Sigmoid colon (tissue), 6 donors: ENCODE measurements at regions not wholly inside any gene's neighbourhood (a gene's known extent, or its start where the extent isn't known, plus 50 kb on each side); places are given as distances from the start of the nearest gene placed in this dataset.

Experiments used
- DNase-seq: peaks from one replicate; pipeline ENCODE4 v3.0.0-alpha.2; 2019
- H3K27ac ChIP-seq, 4 donors: fragments of 200-600 bp; sonication (generic); one replicate each; pipeline ENCODE4 v1.5.1; 2016 to 2019; ENCODE audit warnings: mild to moderate bottlenecking in 1 of 4
- H3K27me3 ChIP-seq, 3 donors: fragments of 200-600 bp; sonication (generic); one replicate each; pipeline ENCODE4 v1.5.1; 2019; ENCODE audit warnings: mild to moderate bottlenecking in 1 of 3
- H3K36me3 ChIP-seq, 4 donors: fragments of 200-600 bp; sonication (generic); one replicate each; pipeline ENCODE4 v1.5.1; 2016 to 2019
- H3K4me1 ChIP-seq, 4 donors: fragments of 200-600 bp; sonication (generic); one replicate each; pipeline ENCODE4 v1.5.1; 2017 to 2019
- H3K4me3 ChIP-seq, 4 donors: fragments of 200-600 bp; sonication (generic); one replicate each; pipeline ENCODE4 v1.5.1; 2017 to 2019; ENCODE audit warnings: mild to moderate bottlenecking in 2 of 4, moderate library complexity in 1 of 4
- H3K9me3 ChIP-seq, 4 donors: fragments of 200-600 bp in 3 of 4; sonication (generic) in 3 of 4; one replicate each; pipeline versions ENCODE4 v1.5.1 to v1.6.1; 2013 to 2019
- CTCF ChIP-seq, 4 experiments: fragments of 450-650 bp in 3 of 4; fragments of 200-600 bp in 1 of 4; IDR thresholded peaks; one replicate each; pipeline ENCODE4 v1.5.1; 2016 to 2019; ENCODE audit warnings: antibody characterized with exemption in 4 of 4, mild to moderate bottlenecking in 3 of 4, moderate library complexity in 2 of 4
- EP300 ChIP-seq, 4 donors: sonication (generic); formaldehyde crosslinking; IDR thresholded peaks; one replicate each; pipeline ENCODE4 v1.6.1; 2017; ENCODE audit warnings: antibody characterized with exemption in 4 of 4
- POLR2A ChIP-seq, 2 donors: fragments of 450-650 bp; IDR thresholded peaks; one replicate each; pipeline ENCODE4 v1.6.1; 2016; ENCODE audit warnings: antibody characterized with exemption in 2 of 2, mild to moderate bottlenecking in 2 of 2, moderate library complexity in 2 of 2
- POLR2AphosphoS5 ChIP-seq, 4 donors: sonication (generic); formaldehyde crosslinking; IDR thresholded peaks; one replicate each; pipeline ENCODE4 v1.6.1; 2017; ENCODE audit warnings: antibody characterized with exemption in 4 of 4
- WGBS, 2 donors: extraction: QIAGEN DNeasy Blood & Tissue Kit; methylation state at CpG; one replicate each; pipeline ENCODE4 v1.1.7; 2013; 5-methylcytosine and 5-hydroxymethylcytosine counted together
- intact Hi-C: fragments of 100-400 bp; cut with DNase I; formaldehyde crosslinking; loops from one replicate; pipeline ENCODE4 v1.15.1; 2023
- donor health status: healthy with polysubstance abuse.
- donor health status: healthy.

DNA sequence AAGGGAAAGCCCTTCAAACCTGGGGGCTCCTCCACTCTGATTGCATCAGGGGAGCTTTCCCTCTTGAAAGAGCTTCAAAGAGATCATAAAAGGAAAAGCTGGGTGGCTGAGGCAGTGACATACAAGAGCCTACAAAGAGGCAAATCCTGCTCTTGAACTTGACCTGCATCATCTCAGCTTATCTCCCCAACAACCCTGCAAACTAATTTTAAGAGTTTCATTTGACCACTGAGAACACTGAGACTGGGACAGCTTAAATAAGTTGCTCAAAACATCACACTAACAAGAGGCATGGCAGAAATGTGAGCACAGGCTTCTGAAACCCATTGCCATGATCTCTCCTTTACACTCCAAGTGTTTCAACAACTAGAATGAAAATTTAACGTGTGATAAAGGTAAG, 101.6 kb upstream of the PPARGC1A start:
- intact Hi-C loops = no loop called here
- Histone ChIP-seq H3K27me3 (no peaks in the 10 kb centered on the region), H3K36me3 (no peaks in the 10 kb centered on the region), H3K4me3 (no peak overlapping the region), H3K27ac (no peak overlapping the region), H3K9me3 (no peaks in the 10 kb centered on the region), H3K4me1 (no peaks in the 10 kb centered on the region)
- no peak for DNase-seq
- 66 to 82% methylated on average over 1 of the region's 1 CpG for WGBS, 2 donors
- TF ChIP-seq CTCF (IDR thresholded peaks at IDR 0.05) (no peak), POLR2AphosphoS5 (IDR thresholded peaks at IDR 0.05) (no peak), POLR2A (IDR thresholded peaks at IDR 0.05) (no peak), EP300 (IDR thresholded peaks at IDR 0.05) (no peak)

GRCh38 chr4:23986270-23986669, 96.4 kb upstream of the PPARGC1A start:
- H3K27ac ChIP-seq = no peak overlapping the region
- no peaks in the 10 kb centered on the region for H3K36me3 ChIP-seq
- no peaks in the 10 kb centered on the region for H3K9me3 ChIP-seq
- no peaks in the 10 kb centered on the region for H3K4me1 ChIP-seq
- WGBS, 2 donors = 93 to 94% methylated on average over 5 of the region's 5 CpGs
- H3K4me3 ChIP-seq = no peak overlapping the region
- no peak for DNase-seq
- no peak for TF ChIP-seq CTCF (IDR thresholded peaks at IDR 0.05)
- no peak for TF ChIP-seq POLR2AphosphoS5 (IDR thresholded peaks at IDR 0.05)
- no peaks in the 10 kb centered on the region for H3K27me3 ChIP-seq
- intact Hi-C loops = no loop called here

GRCh38 chr4:23981328-23981727, 91.5 kb upstream of the PPARGC1A start:
- no peak for DNase-seq
- peaks cover 0 to 7% (median 6%) of the 10 kb centered on the region in 4 donors for H3K4me1 ChIP-seq
- no peak overlapping the region for H3K4me3 ChIP-seq
- TF ChIP-seq EP300 (IDR thresholded peaks at IDR 0.05) (no peak), POLR2AphosphoS5 (IDR thresholded peaks at IDR 0.05) (no peak), CTCF (IDR thresholded peaks at IDR 0.05) (no peak), POLR2A (IDR thresholded peaks at IDR 0.05) (no peak)
- H3K36me3 ChIP-seq = no peaks in the 10 kb centered on the region
- WGBS, 2 donors = 80 to 94% methylated on average over 1 of the region's 1 CpG
- H3K27ac ChIP-seq = no peak overlapping the region
- H3K27me3 ChIP-seq = no peaks in the 10 kb centered on the region
- intact Hi-C loops = no loop called here
- H3K9me3 ChIP-seq = no peaks in the 10 kb centered on the region

- Histone ChIP-seq H3K27ac (no peak overlapping the region), H3K4me1 (peaks cover 0 to 7% (median 6%) of the 10 kb centered on the region in 4 donors), H3K27me3 (no peaks in the 10 kb centered on the region), H3K9me3 (no peaks in the 10 kb centered on the region), H3K36me3 (no peaks in the 10 kb centered on the region), H3K4me3 (no peak overlapping the region)
- 72 to 87% methylated on average over 5 of the region's 5 CpGs for WGBS, 2 donors
- no peak for DNase-seq
- intact Hi-C loops = no loop called here
- no peak for TF ChIP-seq EP300 (IDR thresholded peaks at IDR 0.05)
- no peak for TF ChIP-seq CTCF (IDR thresholded peaks at IDR 0.05)
- TF ChIP-seq POLR2AphosphoS5 (IDR thresholded peaks at IDR 0.05) = no peak
- TF ChIP-seq POLR2A (IDR thresholded peaks at IDR 0.05) = no peak
Observed at GRCh38 chr4:23979534-23979933, 89.7 kb upstream of the PPARGC1A start.

GRCh38 chr4:23978002-23978401, 88.2 kb upstream of the PPARGC1A start:
- TF ChIP-seq EP300 (IDR thresholded peaks at IDR 0.05) (no peak), POLR2AphosphoS5 (IDR thresholded peaks at IDR 0.05) (no peak), POLR2A (IDR thresholded peaks at IDR 0.05) (no peak), CTCF (IDR thresholded peaks at IDR 0.05) (no peak)

More at GRCh38 chr4:23978002-23978401, 88.2 kb upstream of the PPARGC1A start:
- 57 to 70% methylated on average over 3 of the region's 3 CpGs for WGBS, 2 donors
- no peaks in the 10 kb centered on the region for H3K9me3 ChIP-seq
- H3K27ac ChIP-seq = no peak overlapping the region
- H3K4me1 ChIP-seq = peaks cover 0 to 7% (median 6%) of the 10 kb centered on the region in 4 donors
- no peak for DNase-seq
- H3K4me3 ChIP-seq = no peak overlapping the region
- no peaks in the 10 kb centered on the region for H3K27me3 ChIP-seq
- intact Hi-C loops = no loop called here
- no peaks in the 10 kb centered on the region for H3K36me3 ChIP-seq
